ENCODE measurements at regions not wholly inside any gene's neighbourhood (a gene's known extent, or its start where the extent isn't known, plus 50 kb on each side); places are given as distances from the start of the nearest gene placed in this dataset.

- TF ChIP-seq CTCF (IDR thresholded peaks at IDR 0.05 in 4 of 5, conservative IDR thresholded peaks at IDR 0.05 in 1 of 5) = no peak
- no peak for TF ChIP-seq POLR2A (IDR thresholded peaks at IDR 0.05)
Observed at GRCh38 chr1:87706779-87707228, 378.1 kb downstream of the LMO4 start.

Measured in gastrocnemius medialis (tissue), 4 donors.